ENCODE measurements at regions not wholly inside any gene's neighbourhood (a gene's known extent, or its start where the extent isn't known, plus 50 kb on each side); places are given as distances from the start of the nearest gene placed in this dataset.
"Not testable (repeated sequence)": the region's sequence is repeated elsewhere in the genome, so short reads cannot be mapped to it uniquely, and the experiment has no call there.

DNA sequence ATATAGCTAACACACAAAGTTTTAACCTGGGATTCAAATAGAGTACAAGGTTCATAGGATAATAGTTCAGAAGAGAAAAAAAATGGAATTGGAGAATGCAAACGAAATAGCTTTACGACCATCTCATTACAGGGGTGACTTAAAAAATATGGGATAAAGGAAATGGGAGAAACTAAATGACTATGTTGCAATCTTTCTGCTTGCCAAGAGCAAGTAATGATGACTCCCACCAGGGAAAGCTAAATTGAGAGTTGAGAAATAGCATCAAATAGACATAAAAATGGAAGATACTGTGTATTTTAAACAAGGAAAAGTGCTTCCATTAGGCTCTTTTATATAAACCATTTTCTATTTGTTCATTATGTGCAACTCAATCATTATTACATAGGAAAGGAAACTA is 155.7 kb upstream of the ATXN7L3B start:
- TF ChIP-seq JUND (IDR thresholded peaks at IDR 0.05; ENCODE audit: low read depth), result no peak
- in situ Hi-C loops (cut with HindIII; ENCODE audit: low pct_unique_long_range_greater_than_20kb, low sequenced_read_pairs), result no loop called here
- DNase-seq (ENCODE audit: low read depth in 1 of 2, low spot score in 1 of 2), result no peak

GRCh38 chr12:74382983-74383382 is 154.7 kb upstream of the ATXN7L3B start:
- DNase-seq (ENCODE audit: low read depth in 1 of 2, low spot score in 1 of 2), result no peak
- in situ Hi-C loops (cut with HindIII; ENCODE audit: low pct_unique_long_range_greater_than_20kb, low sequenced_read_pairs), result no loop called here
- no peak for TF ChIP-seq JUND (IDR thresholded peaks at IDR 0.05; ENCODE audit: low read depth)

GRCh38 chr12:74391283-74391682 is 146.4 kb upstream of the ATXN7L3B start:
- in situ Hi-C loops (cut with HindIII; ENCODE audit: low pct_unique_long_range_greater_than_20kb, low sequenced_read_pairs), result no loop called here
- DNase-seq (ENCODE audit: low read depth in 1 of 2, low spot score in 1 of 2), result no peak
- TF ChIP-seq JUND (IDR thresholded peaks at IDR 0.05; ENCODE audit: low read depth), result no peak

DNA sequence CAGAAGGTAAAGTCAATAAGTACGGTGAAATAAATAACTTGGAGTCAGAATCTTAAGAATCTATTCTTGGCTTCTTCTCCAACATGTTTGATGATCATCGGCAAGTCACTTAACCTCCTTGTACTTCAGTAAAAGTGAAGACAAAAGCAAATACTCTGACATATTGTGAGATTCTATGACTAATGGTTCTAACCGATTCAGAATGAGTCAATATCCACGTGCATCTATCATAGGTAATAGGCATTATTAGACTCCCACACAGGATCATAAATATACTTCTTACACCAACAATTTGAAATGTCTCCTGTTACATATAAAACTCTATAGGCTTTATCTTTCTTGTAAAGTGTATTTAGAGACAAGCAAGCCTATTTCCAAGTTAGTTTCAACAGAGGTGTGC is 144.4 kb upstream of the ATXN7L3B start:
- no peak for TF ChIP-seq JUND (IDR thresholded peaks at IDR 0.05; ENCODE audit: low read depth)
- no peak for DNase-seq (ENCODE audit: low read depth in 1 of 2, low spot score in 1 of 2)
- in situ Hi-C loops (cut with HindIII; ENCODE audit: low pct_unique_long_range_greater_than_20kb, low sequenced_read_pairs), result no loop called here

GRCh38 chr12:74394647-74395046 is 143.0 kb upstream of the ATXN7L3B start:
- no peak for DNase-seq (ENCODE audit: low read depth in 1 of 2, low spot score in 1 of 2)
- in situ Hi-C loops (cut with HindIII; ENCODE audit: low pct_unique_long_range_greater_than_20kb, low sequenced_read_pairs), result no loop called here
- no peak for TF ChIP-seq JUND (IDR thresholded peaks at IDR 0.05; ENCODE audit: low read depth)

- in situ Hi-C loops (cut with HindIII; ENCODE audit: low pct_unique_long_range_greater_than_20kb, low sequenced_read_pairs), result no loop called here
- no peak for TF ChIP-seq JUND (IDR thresholded peaks at IDR 0.05; ENCODE audit: low read depth)
- DNase-seq (ENCODE audit: low read depth in 1 of 2, low spot score in 1 of 2), result no peak
These were observed 136.6 kb upstream of the ATXN7L3B start for GRCh38 chr12:74401035-74401434.

- in situ Hi-C loops (cut with HindIII; ENCODE audit: low pct_unique_long_range_greater_than_20kb, low sequenced_read_pairs), result no loop called here
- no peak for TF ChIP-seq JUND (IDR thresholded peaks at IDR 0.05; ENCODE audit: low read depth)
- no peak for DNase-seq (ENCODE audit: low read depth in 1 of 2, low spot score in 1 of 2)
These were observed 135.7 kb upstream of the ATXN7L3B start for GRCh38 chr12:74401966-74402365.

DNA sequence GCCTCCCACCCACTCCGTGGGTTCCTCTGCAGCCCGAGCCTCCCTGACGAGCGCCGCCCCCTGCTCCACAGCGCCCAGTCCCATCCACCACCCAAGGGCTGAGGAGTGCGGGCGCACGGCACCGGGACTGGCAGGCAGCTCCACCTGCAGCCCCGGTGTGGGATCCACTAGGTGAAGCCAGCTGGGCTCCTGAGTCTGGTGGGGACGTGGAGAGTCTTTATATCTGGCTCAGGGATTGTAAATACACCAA is 134.5 kb upstream of the ATXN7L3B start:
- DNase-seq (ENCODE audit: low read depth in 1 of 2, low spot score in 1 of 2); in situ Hi-C loops (cut with HindIII; ENCODE audit: low pct_unique_long_range_greater_than_20kb, low sequenced_read_pairs): not testable (repeated sequence)

DNA sequence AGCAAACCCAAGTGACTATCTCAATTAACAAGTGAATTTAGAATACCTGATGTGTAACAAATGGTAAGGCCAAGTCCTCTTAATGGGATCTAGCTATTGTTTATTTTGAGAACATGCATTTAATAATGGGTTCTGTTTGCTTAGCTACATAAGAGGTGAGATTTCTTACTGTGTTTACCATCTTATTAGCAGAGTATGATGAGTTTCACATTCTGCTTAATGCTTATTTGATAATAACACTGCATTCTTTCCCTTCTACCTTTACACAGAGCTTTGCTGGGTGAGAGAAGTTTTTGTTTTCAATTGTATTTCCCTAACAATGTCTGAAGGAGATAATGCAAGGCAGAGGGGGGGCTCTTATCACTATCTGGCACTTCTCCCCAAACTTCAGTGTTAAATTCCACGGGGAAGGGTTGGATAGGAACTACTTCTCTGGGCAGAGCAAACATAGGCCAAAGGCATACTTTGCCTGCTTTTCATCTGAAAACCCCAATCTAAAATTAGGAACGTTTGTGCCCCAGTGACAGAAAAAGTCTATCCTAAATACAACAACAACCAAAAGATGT is 129.0 kb upstream of the ATXN7L3B start:
- in situ Hi-C loops (cut with HindIII; ENCODE audit: low pct_unique_long_range_greater_than_20kb, low sequenced_read_pairs), result no loop called here
- no peak for DNase-seq (ENCODE audit: low read depth in 1 of 2, low spot score in 1 of 2)
- TF ChIP-seq JUND (IDR thresholded peaks at IDR 0.05; ENCODE audit: low read depth), result no peak

DNA sequence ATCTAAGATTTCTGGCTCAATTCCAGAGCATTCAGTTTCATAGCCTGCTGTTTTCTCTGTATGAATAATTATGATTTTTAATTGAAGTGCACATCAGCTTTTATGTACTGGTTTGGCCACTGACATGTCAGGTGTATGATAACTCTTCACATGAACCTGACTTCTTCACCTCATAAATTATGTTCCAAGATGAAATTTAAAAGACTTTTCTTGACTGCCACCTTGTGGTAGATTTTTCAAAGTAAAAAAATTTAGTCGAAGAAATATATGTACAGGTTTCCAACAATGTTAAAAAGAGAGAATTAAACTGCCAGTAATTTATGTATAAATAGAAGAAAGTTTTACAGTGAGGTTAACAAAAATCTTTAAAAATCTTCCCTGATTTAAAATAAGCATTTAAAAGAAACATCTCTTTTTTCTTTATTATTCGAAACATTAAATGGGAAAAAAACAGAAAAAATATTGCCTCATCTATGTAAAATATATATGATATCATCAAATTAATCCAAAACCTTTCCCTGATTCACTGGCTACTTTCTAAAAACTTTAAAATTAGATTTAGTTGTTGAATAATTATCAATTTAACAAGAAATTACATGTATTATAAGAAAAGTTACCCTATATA is 124.9 kb upstream of the ATXN7L3B start:
- no peak for TF ChIP-seq JUND (IDR thresholded peaks at IDR 0.05; ENCODE audit: low read depth)
- in situ Hi-C loops (cut with HindIII; ENCODE audit: low pct_unique_long_range_greater_than_20kb, low sequenced_read_pairs), result no loop called here
- peak; percentile 27 to 58 for DNase-seq (ENCODE audit: low read depth in 1 of 2, low spot score in 1 of 2)

DNA sequence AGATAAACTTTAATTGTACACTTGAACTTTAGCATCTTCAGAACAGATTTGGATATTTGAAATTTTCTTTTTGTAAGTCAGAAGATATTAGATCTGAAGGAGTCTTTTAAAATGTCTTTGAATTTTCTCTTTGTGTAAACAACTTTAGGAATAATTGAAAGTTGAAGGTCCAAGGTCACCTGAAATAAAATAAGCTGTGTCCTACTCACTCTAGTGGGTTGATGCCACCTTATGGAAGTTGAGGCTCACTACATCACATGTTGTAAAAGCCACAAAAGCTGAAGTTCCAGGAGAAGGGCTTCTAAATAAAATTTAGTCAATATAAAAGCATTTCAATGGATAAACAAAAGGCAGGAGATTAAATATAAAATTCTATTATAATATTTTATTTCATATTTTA is 122.0 kb upstream of the ATXN7L3B start:
- no peak for TF ChIP-seq JUND (IDR thresholded peaks at IDR 0.05; ENCODE audit: low read depth)
- DNase-seq (ENCODE audit: low read depth in 1 of 2, low spot score in 1 of 2), result peak; percentile 41 to 68
- in situ Hi-C loops (cut with HindIII; ENCODE audit: low pct_unique_long_range_greater_than_20kb, low sequenced_read_pairs), result no loop called here

DNA sequence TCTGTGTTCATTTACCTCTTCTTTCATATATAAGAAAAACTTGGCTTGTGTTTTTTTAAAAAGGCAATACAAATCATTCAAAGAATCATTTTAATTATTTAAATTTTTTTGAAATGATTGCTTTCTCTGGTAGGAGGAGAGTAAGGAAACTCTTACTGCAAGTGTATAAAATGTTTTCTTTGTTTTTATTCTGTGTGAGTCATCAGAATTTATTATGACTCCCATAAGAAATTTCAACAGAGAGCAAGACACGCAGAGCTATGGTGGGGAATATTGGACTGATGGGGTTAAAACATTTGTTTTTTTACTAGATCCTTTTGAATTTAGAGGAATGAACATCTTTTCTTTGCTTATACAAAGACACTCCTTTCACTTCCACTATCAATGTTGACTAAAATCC is 119.1 kb upstream of the ATXN7L3B start:
- DNase-seq (ENCODE audit: low read depth in 1 of 2, low spot score in 1 of 2), result no peak
- in situ Hi-C loops (cut with HindIII; ENCODE audit: low pct_unique_long_range_greater_than_20kb, low sequenced_read_pairs), result no loop called here
- no peak for TF ChIP-seq JUND (IDR thresholded peaks at IDR 0.05; ENCODE audit: low read depth)

DNA sequence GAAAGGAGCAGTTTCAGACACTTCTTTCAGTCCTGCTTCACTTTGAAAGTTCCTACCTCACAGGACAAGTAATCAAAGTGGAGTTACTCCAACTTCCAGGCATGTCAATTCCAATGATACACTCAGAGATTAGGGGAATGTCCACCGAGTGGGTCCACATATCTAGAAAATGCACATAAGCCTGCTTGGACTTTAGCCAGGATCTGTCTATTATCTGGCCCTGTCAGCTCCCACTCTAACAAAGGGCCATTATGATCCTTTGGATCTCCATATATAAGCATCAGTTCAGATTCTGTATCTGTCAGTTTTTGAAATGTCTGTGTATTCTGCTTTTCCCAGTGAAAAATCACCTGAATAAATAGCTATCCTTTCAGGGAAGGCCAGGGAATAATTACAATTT is 112.9 kb upstream of the ATXN7L3B start:
- in situ Hi-C loops (cut with HindIII; ENCODE audit: low pct_unique_long_range_greater_than_20kb, low sequenced_read_pairs), result no loop called here
- DNase-seq (ENCODE audit: low read depth in 1 of 2, low spot score in 1 of 2), result no peak
- TF ChIP-seq JUND (IDR thresholded peaks at IDR 0.05; ENCODE audit: low read depth), result no peak

DNA sequence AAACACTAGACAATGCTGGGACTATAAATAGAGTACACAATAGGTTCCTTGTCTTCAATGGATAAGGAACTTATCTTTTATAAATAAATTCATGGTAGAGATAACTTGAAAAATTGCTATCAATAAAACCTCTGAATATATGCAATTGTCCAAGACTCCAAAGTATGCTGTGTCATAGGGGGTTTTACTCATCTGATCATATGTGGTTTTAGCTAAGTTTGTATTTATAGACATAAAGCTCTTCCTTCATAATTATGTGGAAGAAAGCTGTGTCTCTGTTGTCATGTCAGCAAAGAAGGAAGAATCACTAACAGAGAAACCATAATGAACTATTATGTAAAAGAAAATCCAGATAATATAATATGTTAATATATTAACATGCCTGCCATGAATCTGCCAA is 111.5 kb upstream of the ATXN7L3B start:
- TF ChIP-seq JUND (IDR thresholded peaks at IDR 0.05; ENCODE audit: low read depth), result no peak
- no peak for DNase-seq (ENCODE audit: low read depth in 1 of 2, low spot score in 1 of 2)
- in situ Hi-C loops (cut with HindIII; ENCODE audit: low pct_unique_long_range_greater_than_20kb, low sequenced_read_pairs), result no loop called here

All from T47D (cell line).